GM18511 (cell line): ENCODE measurements at regions not wholly inside any gene's neighbourhood (a gene's known extent, or its start where the extent isn't known, plus 50 kb on each side); places are given as distances from the start of the nearest gene placed in this dataset.
"Not testable (repeated sequence)": the region's sequence is repeated elsewhere in the genome, so short reads cannot be mapped to it uniquely, and the experiment has no call there.

Experiments used
- ATAC-seq: cut with Tn5 transposase; IDR thresholded peaks from one replicate; pipeline ENCODE4 v1.9.1; 2021; ENCODE audit warnings: mild to moderate bottlenecking, moderate library complexity; ENCODE audit not compliant: unreplicated experiment

DNA sequence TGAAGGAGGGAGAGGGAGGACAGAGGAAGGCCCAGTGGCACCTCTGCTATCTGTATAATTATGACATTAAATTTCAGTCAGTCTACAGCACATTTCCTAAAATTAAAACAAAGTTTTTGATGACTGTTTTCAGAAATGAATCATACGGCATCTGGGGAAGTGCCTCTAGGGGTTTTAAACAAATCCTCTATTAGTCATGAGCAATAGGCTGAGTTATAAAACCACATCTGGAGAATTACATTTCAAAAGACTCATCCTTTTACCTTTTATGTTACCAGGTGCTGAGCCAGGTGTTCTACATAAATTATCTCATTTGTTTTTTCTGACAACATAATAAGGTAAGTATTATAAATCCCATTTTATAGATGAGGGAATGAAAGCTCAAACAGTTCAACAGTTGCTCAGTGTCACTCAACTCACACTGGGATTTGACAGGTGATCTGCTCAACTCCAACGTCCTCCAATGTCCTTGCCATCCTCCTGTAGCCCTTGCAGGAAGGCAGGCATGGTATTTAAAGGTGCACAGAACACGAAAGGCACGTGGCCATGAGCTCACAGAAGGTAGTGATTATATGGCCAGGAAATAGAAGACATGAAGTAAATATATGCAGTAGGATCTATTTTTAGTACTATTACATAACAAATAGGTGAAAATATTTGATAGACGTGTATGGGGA lies 184.2 kb upstream of the MAN1A1 start:
- ATAC-seq, result peak; percentile 81

DNA sequence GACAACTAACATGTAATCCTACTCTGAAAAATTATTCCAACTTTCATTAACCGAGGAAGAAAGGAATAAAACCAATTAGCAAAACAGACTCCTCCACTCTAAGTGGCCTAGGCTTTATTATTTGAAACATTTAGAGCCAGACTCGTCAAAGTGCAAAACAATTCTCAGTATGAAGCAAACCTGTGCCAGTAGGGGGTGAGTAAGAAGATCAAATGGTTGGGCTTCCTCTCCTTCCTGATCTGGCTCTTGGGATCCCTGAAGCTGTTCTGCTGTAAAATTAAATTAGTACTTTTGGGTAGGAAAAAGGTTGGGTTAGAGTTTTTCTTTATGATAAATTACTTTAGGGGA lies 177.6 kb upstream of the MAN1A1 start:
- no peak for ATAC-seq

DNA sequence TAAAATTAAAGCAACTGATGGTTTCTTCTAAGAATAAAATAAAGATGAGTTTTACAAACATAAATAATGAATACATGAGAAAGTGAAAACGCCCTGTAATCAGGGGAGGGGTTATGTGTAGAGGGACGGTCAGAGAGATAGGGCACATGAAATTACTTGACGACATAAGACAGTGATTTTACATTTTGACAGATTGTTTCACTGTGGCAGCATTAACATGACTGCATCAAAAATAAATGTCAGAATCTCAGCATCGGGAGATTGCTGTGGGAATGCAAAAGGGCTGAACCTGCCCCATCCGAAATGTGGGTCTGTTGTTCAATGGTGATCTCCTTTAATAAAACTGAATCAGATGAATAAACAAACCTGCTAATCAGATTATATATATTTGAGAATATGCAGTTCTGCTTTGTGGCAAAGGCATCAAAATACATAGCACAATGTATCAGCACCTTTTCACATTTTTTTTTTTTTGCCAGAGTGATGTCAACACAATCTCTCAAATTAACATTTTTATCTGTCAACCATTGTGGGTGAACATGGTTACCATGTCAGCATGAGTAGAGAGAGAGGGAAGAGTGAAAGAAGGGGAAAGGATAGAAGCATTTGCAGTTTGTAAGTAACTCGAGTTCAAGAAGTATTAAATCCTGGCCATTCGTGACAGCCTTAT lies 177.1 kb upstream of the MAN1A1 start:
- ATAC-seq, result no peak

DNA sequence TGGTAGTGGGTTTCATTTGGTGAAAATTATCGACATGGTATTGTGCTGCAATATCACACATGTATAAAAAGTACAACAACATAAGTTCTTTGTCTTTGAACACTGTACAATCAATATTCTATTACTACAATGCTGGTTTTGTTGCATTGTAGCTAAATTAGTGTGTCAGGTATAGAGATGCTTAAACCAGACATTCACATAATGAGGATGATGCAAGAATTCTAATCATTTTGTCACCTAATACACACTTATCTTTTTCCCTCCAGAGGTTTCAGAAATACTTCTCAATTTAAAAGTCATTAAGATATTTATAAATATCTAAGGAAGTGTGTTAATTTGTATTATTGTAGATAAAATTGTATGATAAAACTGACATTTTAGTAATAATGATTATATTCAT lies 174.8 kb upstream of the MAN1A1 start:
- no peak for ATAC-seq

DNA sequence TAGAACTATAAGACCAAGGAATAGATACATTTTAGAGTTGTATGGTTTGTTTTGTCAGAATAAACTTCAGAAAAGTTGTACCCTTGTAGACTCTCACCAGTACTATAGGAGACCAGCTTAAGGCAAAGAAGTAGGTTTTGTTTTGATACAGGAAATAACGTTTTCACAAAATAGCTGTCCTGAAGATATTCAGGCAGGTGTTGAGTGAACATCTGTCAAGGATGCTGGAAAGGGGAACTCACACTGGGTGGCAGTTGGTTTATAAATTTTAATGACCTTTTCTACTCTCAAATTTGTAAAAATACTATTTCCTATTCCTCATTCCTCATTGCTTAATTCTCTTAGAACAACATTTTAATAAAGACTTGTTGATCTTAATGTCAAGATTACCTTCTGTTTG lies 174.0 kb upstream of the MAN1A1 start:
- ATAC-seq, result no peak

DNA sequence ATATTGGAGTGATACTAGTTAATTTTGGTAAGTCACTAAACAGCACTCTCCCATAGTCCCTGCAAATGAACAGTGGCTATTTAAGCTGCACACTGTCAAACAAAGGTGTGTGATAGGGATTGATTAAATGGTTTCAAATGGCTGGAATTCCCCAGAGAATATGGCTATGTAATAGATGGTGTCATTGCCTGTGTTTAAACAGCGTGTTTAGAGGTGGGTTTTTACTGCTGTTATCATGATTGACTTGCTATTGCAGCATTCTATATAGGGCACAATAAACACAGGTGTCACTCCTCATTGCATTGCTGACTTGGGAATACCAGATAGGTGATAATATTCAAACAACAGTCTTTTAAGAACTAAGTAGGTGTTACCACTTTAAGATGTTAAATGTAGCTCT lies 171.7 kb upstream of the MAN1A1 start:
- no peak for ATAC-seq

DNA sequence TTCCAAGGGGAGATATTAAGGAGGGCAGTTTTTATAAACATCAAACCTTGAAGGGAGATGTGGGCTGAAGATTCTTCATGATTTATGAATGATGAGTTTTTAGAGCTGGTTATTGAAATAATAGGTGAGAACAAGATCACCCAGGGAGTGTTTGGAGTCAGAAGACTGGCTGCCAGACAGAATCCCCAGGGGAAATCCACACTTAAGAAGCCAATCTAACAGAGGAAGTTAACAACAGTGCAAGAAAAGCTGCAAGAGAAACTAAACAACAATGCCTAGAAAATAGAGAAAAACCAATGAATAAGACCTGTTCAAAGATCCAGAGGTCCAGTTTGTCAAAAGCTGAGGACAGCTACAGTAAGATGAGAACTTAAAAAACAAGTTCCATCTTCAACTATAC lies 167.9 kb upstream of the MAN1A1 start:
- ATAC-seq, result no peak

DNA sequence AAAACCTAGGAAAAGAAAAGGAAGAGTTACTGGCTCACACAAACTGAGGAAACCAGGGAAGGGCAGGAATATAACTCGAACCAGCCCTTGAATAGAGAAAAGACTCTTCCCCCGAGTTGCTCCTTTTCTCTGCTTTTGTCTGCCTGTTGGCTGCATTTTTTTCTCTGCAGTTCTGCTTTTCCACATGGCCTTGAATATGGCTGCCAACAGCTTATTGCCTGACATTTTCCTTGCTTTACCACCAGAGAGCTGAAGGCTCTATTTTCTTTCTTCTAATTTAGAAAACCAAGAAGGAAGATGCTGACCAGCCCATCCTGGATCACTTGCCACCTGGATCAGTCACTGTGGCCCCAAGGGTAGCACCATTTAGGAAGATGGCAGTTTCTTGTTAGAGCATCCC lies 164.8 kb upstream of the MAN1A1 start:
- no peak for ATAC-seq

DNA sequence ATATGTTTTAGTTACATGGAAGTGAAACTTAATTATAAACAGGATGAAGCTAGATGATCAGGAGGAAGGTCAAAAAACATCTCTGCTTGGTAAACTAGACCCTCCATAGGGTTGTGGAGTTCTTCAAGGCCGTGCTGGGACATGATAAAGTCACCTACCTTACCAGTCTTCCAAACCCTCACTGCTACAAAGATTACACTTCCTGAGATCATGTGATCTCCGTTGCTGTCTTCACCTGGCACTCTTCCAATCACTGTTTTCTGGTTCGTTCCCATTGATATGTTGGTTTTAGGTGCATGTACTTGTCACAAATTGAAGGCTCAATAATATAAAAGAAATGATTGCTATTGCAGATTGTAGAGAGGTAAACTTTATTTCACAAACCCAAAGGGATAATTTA lies 161.5 kb upstream of the MAN1A1 start:
- ATAC-seq, result no peak

DNA sequence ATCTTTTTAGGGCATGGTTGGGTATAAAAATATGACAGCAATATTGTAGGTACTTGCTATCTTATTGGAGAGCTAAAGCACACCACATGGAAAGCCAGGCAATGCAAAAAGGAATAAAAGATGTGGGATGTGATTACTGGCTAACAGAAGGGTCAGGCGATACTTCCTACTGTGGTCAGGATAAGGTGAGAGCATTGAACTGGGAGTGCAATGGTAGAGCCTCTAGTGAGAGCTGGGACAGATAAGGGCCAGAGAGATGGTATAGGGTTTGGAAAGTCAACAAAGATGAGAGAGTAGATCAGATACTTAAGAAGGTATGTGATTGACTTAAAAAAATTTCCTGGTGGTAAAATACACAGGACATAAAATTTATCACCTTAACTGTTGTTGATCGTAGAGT lies 160.7 kb upstream of the MAN1A1 start:
- no peak for ATAC-seq

DNA sequence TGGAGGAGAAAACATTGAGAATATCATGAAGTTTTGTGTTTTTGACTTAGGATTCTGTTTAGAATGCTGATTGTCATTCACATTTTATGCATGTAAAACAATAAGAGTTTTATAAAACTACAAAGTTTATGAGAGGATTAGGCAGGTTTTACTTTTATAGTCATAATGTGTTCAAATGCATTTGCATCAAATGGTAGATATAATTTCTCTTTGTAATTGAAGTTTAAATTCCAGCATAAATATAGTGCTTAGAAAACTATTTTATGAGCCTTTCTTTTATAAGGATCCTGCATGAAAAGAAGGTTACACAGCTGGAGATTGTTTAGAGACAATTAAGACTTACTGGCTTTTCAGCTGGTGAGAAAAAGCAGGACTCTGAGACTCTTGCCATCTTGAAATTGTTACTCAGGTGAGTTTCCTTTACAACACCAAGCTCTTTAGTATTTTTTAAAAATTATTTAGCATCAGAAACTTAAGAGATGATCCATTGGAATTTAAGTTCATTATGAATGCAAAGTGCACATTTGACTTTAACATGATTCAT lies 157.1 kb upstream of the MAN1A1 start:
- ATAC-seq, result no peak

DNA sequence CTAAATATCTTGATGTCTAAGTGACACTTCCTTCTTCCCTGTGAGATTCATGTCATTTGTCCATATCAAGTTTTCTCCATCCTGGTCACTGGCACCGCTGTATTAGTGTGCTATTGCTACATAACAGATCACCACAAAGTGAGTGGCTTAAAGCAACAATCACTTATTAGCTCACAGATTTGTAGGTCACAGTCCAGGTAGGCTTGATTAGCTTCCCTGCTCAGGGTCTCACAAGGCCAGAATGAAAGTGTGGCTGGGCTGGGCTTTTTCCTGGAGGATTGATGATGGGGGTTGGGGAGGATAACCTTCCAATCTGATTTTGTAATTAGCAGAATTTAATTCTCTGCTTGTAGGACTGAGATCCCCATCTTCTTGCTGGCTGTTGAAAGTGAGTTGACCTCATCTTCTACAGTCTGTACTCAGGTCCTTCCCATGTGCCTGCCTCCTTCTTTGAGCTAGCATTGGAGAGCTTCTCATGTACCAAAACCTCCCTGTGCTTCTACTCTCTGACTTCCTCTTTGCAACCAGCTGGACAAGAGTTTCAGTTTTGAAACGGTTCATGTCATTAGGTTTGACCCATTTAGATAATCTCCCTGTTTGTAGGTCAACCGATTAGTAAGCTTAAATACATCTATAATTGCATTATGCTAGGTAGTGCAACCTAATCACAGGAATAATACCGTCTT lies 152.4 kb upstream of the MAN1A1 start:
- ATAC-seq, result peak; percentile 97

DNA sequence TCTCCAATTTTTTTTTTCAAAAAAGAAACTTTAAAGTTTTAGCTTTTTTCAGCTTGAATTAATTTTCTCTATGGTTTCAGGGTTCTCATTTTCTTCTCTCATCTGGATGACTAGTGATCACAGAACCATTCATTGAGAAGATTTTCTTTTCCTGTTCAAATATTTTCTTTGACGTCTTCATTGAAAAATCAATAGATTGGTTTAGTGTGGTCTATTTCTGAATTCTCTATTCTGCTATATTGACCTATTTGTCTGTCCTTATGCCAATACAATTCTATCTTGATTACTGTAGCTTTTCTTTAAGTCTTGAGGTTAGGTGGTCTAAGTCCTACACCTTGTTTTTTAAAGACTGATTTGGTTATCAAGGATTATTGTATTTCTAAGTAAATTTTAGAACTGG lies 150.2 kb upstream of the MAN1A1 start:
- ATAC-seq, result no peak

DNA sequence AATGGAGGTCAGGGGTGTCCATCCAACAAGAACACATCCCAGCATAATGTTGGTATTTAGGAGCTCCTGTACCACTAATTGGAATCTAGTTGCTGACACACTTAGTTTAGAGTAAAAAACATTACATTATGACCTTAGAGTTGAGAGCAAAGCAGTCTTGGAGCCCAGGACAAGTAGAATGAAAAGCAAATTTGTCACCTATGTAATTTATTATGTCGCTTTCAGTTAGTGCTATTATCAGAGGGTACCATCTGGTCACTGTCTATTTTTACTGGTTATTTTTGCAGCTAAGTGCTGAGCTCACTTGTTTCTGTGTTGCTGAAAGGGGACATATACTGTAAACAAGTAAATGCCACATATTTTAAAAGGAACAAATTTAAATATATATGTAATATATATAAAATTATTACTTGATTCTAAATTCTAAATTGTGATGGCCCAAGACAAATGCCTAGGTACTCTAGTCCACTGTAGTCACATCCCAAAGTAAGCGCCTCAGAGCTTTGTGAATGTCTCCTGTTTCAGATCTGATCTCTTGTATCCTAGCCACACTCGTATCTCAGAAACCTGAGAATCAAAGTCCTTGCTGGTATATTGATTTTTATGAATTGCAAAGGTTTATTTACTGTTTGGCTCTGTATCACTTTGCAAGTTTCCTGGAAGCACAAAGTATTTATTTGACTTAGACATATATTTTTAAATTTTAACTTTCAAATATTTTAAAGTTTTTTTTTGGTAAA lies 148.6 kb upstream of the MAN1A1 start:
- no peak for ATAC-seq

DNA sequence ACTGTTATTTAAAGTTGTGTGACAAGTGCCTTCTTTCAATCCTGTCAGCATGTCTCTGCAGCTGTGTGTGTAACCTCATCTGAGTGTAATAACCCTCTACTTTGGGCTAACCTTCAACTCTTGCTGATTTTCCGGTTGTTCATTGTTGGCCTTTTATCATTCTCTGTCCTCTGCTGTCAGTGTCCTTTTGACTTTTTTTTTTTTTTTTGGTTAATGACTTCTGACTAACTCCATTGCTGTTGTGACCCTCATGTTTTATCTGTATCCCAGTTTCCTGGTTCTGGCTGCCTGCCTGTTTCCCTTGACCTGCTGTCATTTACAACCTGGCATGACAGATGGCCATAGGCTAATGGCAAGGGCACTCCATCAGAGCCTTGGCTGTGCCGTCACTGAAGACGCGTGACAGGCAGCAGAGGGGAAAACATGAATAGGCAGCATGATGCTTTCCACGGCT lies 145.7 kb upstream of the MAN1A1 start:
- ATAC-seq, result no peak

DNA sequence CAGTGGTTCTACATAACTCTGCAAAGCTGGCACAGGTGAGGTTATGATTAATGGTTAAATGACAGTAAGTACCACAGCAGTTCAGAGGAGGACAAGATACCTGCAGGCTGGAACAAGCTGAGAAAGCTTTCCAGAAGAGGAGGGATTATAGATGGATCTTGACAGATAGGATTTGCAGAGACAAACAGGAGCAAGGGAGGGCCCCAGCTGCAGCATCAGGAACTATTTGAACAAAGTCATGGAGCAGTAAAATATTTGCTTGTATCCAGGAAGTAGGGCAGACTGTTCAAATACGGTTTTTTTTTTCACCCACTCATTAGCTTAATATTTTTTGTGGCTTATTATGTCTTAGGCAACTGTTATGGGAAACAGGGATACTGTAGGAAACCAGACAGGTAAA lies 144.4 kb upstream of the MAN1A1 start:
- ATAC-seq, result no peak

DNA sequence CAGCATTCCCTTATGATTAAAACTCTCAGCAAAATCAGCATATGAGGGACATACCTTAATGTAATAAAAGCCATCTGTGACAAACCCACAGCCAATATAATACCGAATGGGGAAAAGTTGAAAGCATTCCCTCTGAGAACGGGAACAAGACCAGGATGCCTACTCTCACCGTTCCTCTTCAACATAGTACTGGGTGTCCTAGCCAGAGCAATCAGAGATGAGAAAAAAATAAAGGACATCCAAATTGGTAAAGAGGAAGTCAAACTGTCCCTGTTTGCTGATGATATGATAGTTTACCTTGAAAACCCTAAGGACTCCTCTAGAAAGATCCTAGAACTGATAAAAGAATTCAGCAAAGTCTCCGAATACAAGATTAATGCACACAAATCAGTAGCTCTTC lies 141.6 kb upstream of the MAN1A1 start:
- ATAC-seq, result not testable (repeated sequence)

DNA sequence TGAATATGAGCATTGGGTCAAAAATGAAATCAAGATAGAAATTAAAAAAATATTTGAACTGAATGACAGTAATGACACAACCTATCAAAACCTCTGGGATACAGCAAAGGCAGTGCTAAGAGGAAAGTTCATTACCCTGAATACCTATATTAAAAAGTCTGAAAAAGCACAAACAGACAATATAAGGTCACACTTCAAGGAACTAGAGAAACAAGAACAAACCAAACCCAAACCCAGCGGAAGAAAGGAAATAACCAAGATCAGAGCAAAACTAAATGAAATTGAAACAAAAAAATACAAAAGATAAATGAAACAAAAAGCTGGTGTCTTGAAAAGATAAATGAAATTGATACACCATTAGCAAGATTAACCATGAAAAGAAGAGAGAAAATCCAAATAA lies 140.5 kb upstream of the MAN1A1 start:
- ATAC-seq, result not testable (repeated sequence)

DNA sequence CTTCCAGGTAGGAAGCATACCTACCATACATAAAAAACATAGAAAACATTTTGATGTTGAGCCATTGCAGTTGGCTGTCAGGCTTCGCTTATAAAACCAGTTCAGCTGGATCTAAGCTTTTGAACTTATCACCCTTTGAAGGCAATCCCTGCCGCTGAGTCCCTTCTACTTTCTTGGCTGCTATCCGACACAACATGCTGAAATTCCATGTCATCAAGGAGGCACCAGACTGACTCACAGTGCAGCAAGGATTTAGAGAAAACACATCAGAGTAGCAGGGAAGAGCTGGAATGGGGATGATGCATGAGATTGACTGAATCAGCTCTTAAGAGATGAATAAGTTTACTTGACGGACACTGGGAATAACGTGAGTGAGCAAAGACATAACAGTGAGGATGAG lies 135.0 kb upstream of the MAN1A1 start:
- no peak for ATAC-seq

DNA sequence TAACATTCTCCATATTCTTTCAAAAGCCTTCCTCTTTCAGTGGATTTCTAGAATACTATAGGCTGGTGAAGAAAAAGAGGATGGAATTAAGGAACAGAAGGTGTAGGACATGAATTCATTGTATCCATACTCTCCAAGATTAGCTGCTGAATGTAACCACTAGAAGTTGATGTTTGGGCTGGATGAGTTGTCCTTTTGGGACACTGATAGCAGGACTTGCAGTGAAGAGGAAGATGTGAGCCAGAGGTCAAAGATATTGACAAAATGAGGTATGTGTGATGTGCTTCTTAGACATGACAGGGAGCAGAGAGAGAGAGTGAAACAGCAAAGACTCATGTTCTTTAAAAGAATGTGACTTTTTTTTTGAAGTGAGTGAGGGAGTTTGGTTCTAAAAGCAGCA lies 134.3 kb upstream of the MAN1A1 start:
- no peak for ATAC-seq

DNA sequence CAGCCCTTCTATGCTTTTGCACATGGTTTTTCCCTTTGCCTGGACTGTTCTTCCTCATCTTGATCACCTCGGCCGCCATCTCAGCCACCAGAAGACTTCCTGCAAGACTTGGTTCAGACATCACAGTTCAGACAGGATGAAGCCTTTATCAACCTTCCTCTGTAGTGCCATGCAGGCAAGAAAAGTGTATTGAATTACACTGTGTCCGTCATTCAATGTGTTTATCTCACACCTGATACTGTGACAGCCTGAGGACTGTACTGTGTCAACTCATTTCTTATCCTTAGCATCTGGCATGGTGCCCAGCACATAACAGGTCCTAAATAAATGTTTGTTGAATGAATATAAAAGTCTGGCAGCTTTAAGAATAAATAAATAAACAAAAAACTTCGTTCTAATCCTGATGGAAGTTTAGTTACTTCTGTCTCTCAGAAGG lies 133.3 kb upstream of the MAN1A1 start:
- ATAC-seq, result no peak
